ENCODE measurements at regions not wholly inside any gene's neighbourhood (a gene's known extent, or its start where the extent isn't known, plus 50 kb on each side); places are given as distances from the start of the nearest gene placed in this dataset.

DNA sequence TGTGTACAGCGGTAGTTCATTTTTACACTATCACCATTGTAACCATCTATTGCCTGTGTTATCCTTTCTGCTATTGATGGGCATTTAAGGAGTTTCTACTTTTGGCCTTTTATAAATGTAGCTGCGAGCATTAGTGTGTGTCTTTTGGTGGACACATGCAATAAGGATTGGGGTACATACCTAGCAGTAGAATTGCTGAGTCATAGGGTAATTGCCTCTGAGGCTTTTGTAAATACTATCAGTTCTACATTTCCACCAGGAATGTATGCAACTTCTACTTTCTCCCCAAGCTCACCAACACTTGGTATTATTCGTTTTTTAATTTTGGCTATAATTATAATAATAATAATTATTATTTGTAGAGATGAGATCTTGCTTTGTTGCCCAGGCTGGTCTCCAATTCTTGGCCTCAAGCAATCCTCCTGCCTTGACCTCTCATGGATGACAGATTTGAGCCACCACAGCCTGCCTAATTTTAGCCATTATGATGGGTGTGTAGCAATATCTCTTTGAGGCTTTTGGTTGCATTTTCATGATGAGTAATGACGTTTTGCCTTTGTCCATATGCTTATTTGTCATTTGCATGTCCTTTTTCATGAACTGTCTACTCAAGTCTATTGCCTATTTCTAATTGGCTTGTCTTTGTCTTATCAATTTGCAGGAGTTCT is 277.0 kb downstream of the ACTR3B start:
- TF ChIP-seq, protein P1, sequence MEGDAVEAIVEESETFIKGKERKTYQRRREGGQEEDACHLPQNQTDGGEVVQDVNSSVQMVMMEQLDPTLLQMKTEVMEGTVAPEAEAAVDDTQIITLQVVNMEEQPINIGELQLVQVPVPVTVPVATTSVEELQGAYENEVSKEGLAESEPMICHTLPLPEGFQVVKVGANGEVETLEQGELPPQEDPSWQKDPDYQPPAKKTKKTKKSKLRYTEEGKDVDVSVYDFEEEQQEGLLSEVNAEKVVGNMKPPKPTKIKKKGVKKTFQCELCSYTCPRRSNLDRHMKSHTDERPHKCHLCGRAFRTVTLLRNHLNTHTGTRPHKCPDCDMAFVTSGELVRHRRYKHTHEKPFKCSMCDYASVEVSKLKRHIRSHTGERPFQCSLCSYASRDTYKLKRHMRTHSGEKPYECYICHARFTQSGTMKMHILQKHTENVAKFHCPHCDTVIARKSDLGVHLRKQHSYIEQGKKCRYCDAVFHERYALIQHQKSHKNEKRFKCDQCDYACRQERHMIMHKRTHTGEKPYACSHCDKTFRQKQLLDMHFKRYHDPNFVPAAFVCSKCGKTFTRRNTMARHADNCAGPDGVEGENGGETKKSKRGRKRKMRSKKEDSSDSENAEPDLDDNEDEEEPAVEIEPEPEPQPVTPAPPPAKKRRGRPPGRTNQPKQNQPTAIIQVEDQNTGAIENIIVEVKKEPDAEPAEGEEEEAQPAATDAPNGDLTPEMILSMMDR (IDR thresholded peaks at IDR 0.05) = no peak
- TF ChIP-seq POLR2A (IDR thresholded peaks at IDR 0.05) = no peak

Data from thyroid gland (tissue), 4 donors.